ENCODE measurements at regions not wholly inside any gene's neighbourhood (a gene's known extent, or its start where the extent isn't known, plus 50 kb on each side); places are given as distances from the start of the nearest gene placed in this dataset.
"Not testable (repeated sequence)": the region's sequence is repeated elsewhere in the genome, so short reads cannot be mapped to it uniquely, and the experiment has no call there.

GRCh38 chr20:29756664-29757063 lies 1500.8 kb upstream of the DEFB115 start:
- peaks cover 72% of the 10 kb centered on the region for H3K9me3 Mint-ChIP-seq
- no peak for DNase-seq (ENCODE audit: low spot score)
- peaks cover 9% of the 10 kb centered on the region for H3K9me3 ChIP-seq (ENCODE audit: low read depth)

GRCh38 chr20:29761621-29762385 lies 1495.7 kb upstream of the DEFB115 start:
- not testable (repeated sequence) for H3K4me2 ChIP-seq; H3K27me3 ChIP-seq; H3K4me3 Mint-ChIP-seq; H3K4me1 Mint-ChIP-seq; H3F3A ChIP-seq (ENCODE audit: low read depth); H3K4me1 ChIP-seq; H3K79me2 ChIP-seq (ENCODE audit: low read depth); H3K9me3 ChIP-seq (ENCODE audit: low read depth); H2AFZ ChIP-seq (replicated peaks); H3K36me3 ChIP-seq; H3K4me3 ChIP-seq; H3K27ac ChIP-seq; H3K36me3 Mint-ChIP-seq; H4K20me1 ChIP-seq (ENCODE audit: low read depth); H3K27ac Mint-ChIP-seq; H3K27me3 Mint-ChIP-seq (ENCODE audit: insufficient read depth, low read depth); H3K9ac ChIP-seq; DNase-seq (ENCODE audit: low spot score)
- H3K9me3 Mint-ChIP-seq: peaks cover 58% of the 10 kb centered on the region

More at GRCh38 chr20:29756664-29757063, 1500.8 kb upstream of the DEFB115 start:
- H3K27ac ChIP-seq: no peak overlapping the region
- Mint-ChIP-seq H3K4me3 (no peak overlapping the region), H3K27me3 (ENCODE audit: insufficient read depth, low read depth) (peaks cover 9% of the 10 kb centered on the region), H3K27ac (no peak overlapping the region), H3K36me3 (no peaks in the 10 kb centered on the region), H3K4me1 (no peaks in the 10 kb centered on the region)
- H2AFZ ChIP-seq (replicated peaks): no peak overlapping the region
- no peaks in the 10 kb centered on the region for H3K27me3 ChIP-seq
- no peaks in the 10 kb centered on the region for H3F3A ChIP-seq (ENCODE audit: low read depth)
- no peak overlapping the region for H3K9ac ChIP-seq
- TF ChIP-seq CTCF (IDR thresholded peaks at IDR 0.05): no peak
- no peak for TF ChIP-seq EZH2phosphoT487 (IDR thresholded peaks at IDR 0.05)
- TF ChIP-seq EZH2 (IDR thresholded peaks at IDR 0.05): no peak
- H3K4me3 ChIP-seq: no peak overlapping the region
- no peaks in the 10 kb centered on the region for H3K4me1 ChIP-seq
- H3K36me3 ChIP-seq: no peaks in the 10 kb centered on the region
- no peaks in the 10 kb centered on the region for H3K79me2 ChIP-seq (ENCODE audit: low read depth)
- no peak overlapping the region for H3K4me2 ChIP-seq
- no peaks in the 10 kb centered on the region for H4K20me1 ChIP-seq (ENCODE audit: low read depth)

GRCh38 chr20:29762620-29763019 lies 1494.8 kb upstream of the DEFB115 start:
- H3K4me3 ChIP-seq: no peak overlapping the region
- H3K4me3 Mint-ChIP-seq: no peak overlapping the region

More at GRCh38 chr20:29762620-29763019, 1494.8 kb upstream of the DEFB115 start:
- H3K9me3 Mint-ChIP-seq: peaks cover 56% of the 10 kb centered on the region
- Histone ChIP-seq H4K20me1 (ENCODE audit: low read depth) (no peaks in the 10 kb centered on the region), H3K4me2 (no peak overlapping the region), H3K79me2 (ENCODE audit: low read depth) (no peaks in the 10 kb centered on the region), H3K36me3 (no peaks in the 10 kb centered on the region), H3K4me1 (no peaks in the 10 kb centered on the region), H3F3A (ENCODE audit: low read depth) (no peaks in the 10 kb centered on the region), H3K9ac (no peak overlapping the region), H3K27ac (no peak overlapping the region), H2AFZ (replicated peaks) (no peak overlapping the region), H3K27me3 (no peaks in the 10 kb centered on the region), H3K9me3 (ENCODE audit: low read depth) (peaks cover 6% of the 10 kb centered on the region)
- no peak for DNase-seq (ENCODE audit: low spot score)
- peaks cover 2% of the 10 kb centered on the region for H3K27me3 Mint-ChIP-seq (ENCODE audit: insufficient read depth, low read depth)
- H3K27ac Mint-ChIP-seq: no peak overlapping the region
- TF ChIP-seq EZH2 (IDR thresholded peaks at IDR 0.05) (no peak), CTCF (IDR thresholded peaks at IDR 0.05) (no peak), EZH2phosphoT487 (IDR thresholded peaks at IDR 0.05) (no peak)
- H3K4me1 Mint-ChIP-seq: no peaks in the 10 kb centered on the region
- peaks cover 2% of the 10 kb centered on the region for H3K36me3 Mint-ChIP-seq

Measured in neural progenitor cell (in vitro differentiated cells).